K562 (cell line): ENCODE measurements at regions not wholly inside any gene's neighbourhood (a gene's known extent, or its start where the extent isn't known, plus 50 kb on each side); places are given as distances from the start of the nearest gene placed in this dataset.

Experiments
- CEBPZ ChIP-seq: fragments of 150-350 bp; IDR thresholded peaks from 2 replicates; pipeline ENCODE4 v1.6.1; 2014; ENCODE audit warnings: low read depth, mild to moderate bottlenecking, low read length, borderline replicate concordance
- EP300 ChIP-seq: IDR thresholded peaks from 2 replicates; pipeline ENCODE4 v1.6.1; 2012; ENCODE audit warnings: low read length, improper control_type of control experiment
- EZH2 ChIP-seq: IDR thresholded peaks from 2 replicates; pipeline ENCODE4 v1.6.1; 2012; ENCODE audit warnings: low read depth, mild to moderate bottlenecking, inconsistent platforms, low read length, borderline replicate concordance
- TAF1 ChIP-seq: IDR thresholded peaks from 2 replicates; pipeline ENCODE4 v1.6.1; 2011; ENCODE audit warnings: mild to moderate bottlenecking, low read length, moderate library complexity; ENCODE audit not compliant: insufficient read depth, control insufficient read depth, severe bottlenecking; ENCODE audit errors: extremely low read depth
- ZBTB1 ChIP-seq: sonication (generic); formaldehyde crosslinking; IDR thresholded peaks from 2 replicates; pipeline ENCODE4 v1.8.1; 2023; ENCODE audit warnings: missing genetic modification reagents, low read depth, mild to moderate bottlenecking, borderline replicate concordance

- TF ChIP-seq TAF1, result no peak
- TF ChIP-seq EP300, result no peak
- TF ChIP-seq ZBTB1 (CRISPR knock-in tag), result no peak
- no peak for TF ChIP-seq EZH2
- TF ChIP-seq CEBPZ, result no peak
These were observed 138.3 kb downstream of the GNAT3 start for GRCh38 chr7:80373429-80374032.
